GM18511 (cell line): ENCODE measurements at regions not wholly inside any gene's neighbourhood (a gene's known extent, or its start where the extent isn't known, plus 50 kb on each side); places are given as distances from the start of the nearest gene placed in this dataset.
A peak's percentile ranks its signal among the peaks of the same experiment; 100 is the strongest.

Experiments used
- ATAC-seq: cut with Tn5 transposase; IDR thresholded peaks from one replicate; pipeline ENCODE4 v1.9.1; 2021; ENCODE audit warnings: mild to moderate bottlenecking, moderate library complexity; ENCODE audit not compliant: unreplicated experiment

GRCh38 chr13:50687545-50687944 lies 155.9 kb downstream of the DLEU7 start:
- ATAC-seq: no peak

GRCh38 chr13:50690006-50690405 lies 153.5 kb downstream of the DLEU7 start:
- ATAC-seq: no peak

GRCh38 chr13:50691176-50691680 lies 152.3 kb downstream of the DLEU7 start:
- ATAC-seq: no peak

GRCh38 chr13:50691681-50692263 lies 151.7 kb downstream of the DLEU7 start:
- ATAC-seq: no peak

GRCh38 chr13:50692396-50692915 lies 151.0 kb downstream of the DLEU7 start:
- ATAC-seq: no peak

- ATAC-seq: no peak
Measured at GRCh38 chr13:50693727-50694126, 149.8 kb downstream of the DLEU7 start.

- ATAC-seq: no peak
Measured at GRCh38 chr13:50697746-50698539, 145.5 kb downstream of the DLEU7 start.

- ATAC-seq: no peak
Measured at GRCh38 chr13:50699874-50700663, 143.4 kb downstream of the DLEU7 start.

- no peak for ATAC-seq
Measured at GRCh38 chr13:50700664-50701305, 142.7 kb downstream of the DLEU7 start.

GRCh38 chr13:50701469-50701868 lies 142.0 kb downstream of the DLEU7 start:
- ATAC-seq: no peak

GRCh38 chr13:50706505-50706904 lies 137.0 kb downstream of the DLEU7 start:
- no peak for ATAC-seq

GRCh38 chr13:50707628-50708027 lies 135.9 kb downstream of the DLEU7 start:
- ATAC-seq: no peak

GRCh38 chr13:50708461-50708860 lies 135.0 kb downstream of the DLEU7 start:
- ATAC-seq: no peak

- no peak for ATAC-seq
Measured at GRCh38 chr13:50709058-50709457, 134.4 kb downstream of the DLEU7 start.

GRCh38 chr13:50711131-50711815 lies 132.2 kb downstream of the DLEU7 start:
- ATAC-seq: no peak

GRCh38 chr13:50711996-50712395 lies 131.5 kb downstream of the DLEU7 start:
- ATAC-seq: no peak

GRCh38 chr13:50712456-50712855 lies 131.0 kb downstream of the DLEU7 start:
- ATAC-seq: no peak

GRCh38 chr13:50712881-50713280 lies 130.6 kb downstream of the DLEU7 start:
- ATAC-seq: no peak

- peak; percentile 87 for ATAC-seq
Measured at GRCh38 chr13:50713523-50714248, 129.8 kb downstream of the DLEU7 start.

- ATAC-seq: no peak
Measured at GRCh38 chr13:50714891-50715290, 128.6 kb downstream of the DLEU7 start.
